GM18870 (cell line): ENCODE measurements at regions not wholly inside any gene's neighbourhood (a gene's known extent, or its start where the extent isn't known, plus 50 kb on each side); places are given as distances from the start of the nearest gene placed in this dataset.
"Not testable (repeated sequence)": the region's sequence is repeated elsewhere in the genome, so short reads cannot be mapped to it uniquely, and the experiment has no call there.

Experiments used
- ATAC-seq: cut with Tn5 transposase; IDR thresholded peaks from one replicate; pipeline ENCODE4 v1.9.1; 2021; ENCODE audit warnings: moderate library complexity; ENCODE audit not compliant: unreplicated experiment

DNA sequence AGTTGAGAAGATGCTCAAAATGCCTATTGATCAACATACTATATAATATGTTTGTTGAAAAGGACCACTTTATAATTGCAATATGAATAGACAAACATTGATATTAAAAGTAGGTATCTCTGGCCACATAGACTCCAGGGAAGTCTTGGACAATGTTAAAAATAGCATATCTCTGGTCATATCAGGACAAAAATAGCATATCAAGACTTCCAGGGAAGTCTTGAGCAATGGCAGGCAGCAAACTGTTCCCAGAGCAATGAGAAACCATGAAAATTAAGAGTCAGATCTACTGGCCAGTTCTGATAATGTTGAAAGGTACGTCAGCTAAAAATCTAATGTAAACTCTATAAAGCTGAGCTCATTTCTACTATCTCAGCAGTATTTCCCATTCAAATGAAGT is 1130.3 kb upstream of the CITED2 start:
- no peak for ATAC-seq

DNA sequence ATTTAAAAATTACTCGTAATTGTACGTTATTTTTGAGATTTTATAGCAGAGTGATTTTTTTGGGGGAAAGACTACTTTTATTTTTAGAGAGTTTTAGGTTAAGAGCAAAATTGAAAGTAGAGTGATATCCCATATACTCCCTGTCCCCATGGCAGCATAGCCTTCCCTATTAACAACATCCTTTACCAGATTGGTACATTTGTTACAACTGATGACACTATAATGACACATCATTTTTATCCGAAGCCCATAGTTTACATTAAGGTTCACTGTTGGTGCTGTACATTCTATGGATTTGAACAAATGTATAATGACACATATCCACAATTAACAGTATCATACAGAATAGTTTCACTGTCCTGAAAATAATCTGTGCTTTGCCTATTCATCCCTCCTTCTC is 1126.4 kb upstream of the CITED2 start:
- no peak for ATAC-seq

DNA sequence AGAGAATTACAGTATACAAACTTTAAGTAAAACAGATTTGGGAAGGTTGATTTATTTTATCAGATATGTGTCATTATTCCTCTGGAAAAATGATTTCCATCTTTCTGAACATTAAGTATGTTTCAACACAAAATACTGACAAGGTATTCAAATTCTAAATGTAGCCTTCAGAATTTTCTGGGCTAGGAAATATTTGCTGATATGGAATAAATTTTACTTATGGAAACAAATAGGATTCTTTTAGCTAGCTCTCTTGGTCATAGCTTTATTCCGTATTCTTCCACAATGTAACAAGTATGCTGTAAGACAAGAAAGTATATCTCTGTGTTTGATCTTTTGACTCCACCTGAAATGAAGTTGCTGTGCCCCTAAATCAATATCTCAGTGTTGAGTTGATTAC is 1125.2 kb upstream of the CITED2 start:
- ATAC-seq: no peak

DNA sequence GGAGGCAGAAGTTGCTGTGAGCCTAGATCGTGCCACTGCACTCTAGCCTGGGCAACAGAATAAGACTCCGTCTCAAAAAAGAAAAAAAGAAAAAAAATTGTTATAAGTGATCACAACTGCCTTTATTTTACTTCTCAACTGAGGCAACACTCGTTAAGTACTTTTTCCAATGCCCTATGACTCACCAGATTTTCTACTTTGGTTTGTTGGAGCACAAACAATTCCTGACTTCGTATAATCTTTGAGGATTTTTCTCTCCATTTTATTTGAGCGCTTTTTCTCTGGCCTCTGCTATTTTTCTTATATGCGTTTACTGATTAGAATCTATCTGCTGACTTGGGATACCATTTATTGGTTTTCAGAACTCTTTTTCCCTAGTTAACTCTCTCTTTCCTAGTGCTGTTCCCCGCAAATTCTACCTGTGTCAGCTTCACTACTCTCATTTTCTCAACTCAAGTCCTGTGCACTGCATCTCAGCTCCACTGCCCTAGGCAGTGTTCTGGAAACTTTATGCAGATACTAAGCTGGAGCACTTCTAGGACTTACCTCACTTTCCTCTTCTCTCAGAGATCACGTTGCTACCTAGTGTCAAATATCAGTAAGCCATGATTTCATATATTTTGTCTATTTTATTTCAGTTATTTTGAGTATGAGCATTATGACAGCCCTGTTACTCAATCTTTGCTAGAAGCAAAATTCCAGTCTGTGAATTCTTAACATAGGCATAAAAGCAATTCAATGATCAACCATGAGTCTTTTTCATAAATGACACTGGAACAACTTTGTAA is 1120.1 kb upstream of the CITED2 start:
- no peak for ATAC-seq

DNA sequence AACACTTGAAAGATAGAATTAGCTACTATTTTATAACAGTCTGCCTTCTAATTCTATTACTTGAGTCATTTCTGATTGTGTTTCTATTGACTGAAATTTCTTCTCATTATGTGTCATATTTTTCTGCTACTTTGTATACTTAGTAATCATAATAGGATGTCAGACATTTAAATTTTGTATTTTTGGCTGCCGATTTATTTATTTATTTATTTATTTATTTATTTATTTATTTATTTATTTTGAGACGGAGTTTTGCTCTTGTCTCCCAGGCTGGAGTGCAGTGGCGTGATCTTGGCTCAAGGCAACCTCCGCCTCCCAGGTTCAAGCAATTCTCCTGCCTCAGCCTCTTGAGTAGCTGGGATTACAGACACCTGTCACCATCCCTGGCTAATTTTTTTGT is 1119.0 kb upstream of the CITED2 start:
- not testable (repeated sequence) for ATAC-seq

DNA sequence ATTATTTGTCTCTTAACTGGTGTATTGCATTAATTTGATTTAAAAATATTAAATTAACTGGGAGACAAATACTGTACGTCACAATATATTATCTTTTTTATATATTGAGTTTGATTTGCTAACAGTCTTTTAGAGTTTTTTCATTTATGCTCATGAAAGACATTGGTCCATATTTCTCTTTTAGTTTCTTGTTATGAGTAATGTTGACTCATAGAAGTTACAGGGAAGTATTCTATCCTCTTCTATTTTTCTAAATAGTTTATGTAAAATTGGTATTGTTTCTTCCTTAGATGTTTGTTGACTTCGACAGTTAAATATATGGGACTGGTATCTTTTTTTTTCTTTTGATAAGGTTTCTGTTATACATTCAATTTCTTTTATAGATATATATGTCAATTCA is 1115.6 kb upstream of the CITED2 start:
- ATAC-seq: no peak

DNA sequence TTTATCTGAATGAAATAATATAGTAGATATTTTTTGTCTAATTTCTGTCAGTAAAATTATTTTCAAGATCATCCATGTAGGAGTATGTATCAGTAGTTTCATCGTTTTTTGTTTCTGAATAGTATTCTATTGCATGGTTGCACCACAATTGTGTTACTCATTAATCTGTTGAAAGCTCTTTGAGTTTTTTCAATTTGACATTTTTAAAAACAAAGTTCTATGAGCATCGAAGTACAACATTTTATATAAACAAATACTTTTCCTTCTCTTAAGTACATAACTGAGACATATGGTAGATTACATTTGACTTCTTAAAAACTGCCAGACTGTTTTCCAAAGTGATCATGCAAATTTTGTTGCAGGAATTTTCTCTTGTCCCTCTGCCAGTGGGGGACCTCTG is 1113.1 kb upstream of the CITED2 start:
- ATAC-seq: no peak

DNA sequence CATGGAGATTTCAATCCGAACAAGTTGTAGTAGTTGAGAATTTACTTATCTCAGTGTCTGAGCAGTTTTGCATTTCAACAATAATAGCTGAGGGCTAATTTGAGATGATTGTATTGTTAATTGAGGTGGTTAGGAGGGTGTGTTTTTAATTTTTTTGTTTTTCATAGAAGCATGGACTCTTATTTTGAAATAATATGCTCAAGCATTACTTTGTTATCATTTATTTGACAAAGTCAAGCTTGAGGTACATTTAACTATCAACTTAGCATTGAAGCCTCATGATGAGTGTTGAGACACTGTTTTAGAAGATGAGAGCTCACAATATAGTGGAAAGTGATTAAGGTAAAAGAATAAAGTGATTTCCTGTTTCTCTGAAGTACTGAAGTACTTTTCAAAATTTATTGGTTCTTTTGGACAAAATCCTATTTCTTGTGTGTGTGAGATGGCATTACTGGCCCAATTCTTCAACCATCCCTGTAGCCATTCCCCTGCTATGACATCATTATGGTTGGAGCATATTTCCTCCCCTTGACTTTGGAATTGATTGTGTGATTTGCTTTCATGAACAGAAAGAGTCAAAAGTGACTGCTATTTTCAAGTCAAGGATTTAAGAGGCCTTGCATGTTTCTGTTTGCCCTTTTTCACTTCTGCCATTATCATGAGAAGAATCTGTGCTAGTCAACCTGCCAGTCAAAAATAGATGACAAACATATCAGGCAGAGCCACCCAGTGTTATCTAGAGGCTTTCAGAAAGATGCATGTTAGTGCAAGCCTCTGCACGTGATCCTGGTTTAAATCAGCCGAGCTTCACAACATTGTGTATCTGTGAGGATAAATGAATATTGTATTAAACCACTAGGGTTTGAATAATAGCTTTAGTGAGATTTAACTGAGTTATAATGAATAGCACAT is 1112.3 kb upstream of the CITED2 start:
- ATAC-seq: no peak

DNA sequence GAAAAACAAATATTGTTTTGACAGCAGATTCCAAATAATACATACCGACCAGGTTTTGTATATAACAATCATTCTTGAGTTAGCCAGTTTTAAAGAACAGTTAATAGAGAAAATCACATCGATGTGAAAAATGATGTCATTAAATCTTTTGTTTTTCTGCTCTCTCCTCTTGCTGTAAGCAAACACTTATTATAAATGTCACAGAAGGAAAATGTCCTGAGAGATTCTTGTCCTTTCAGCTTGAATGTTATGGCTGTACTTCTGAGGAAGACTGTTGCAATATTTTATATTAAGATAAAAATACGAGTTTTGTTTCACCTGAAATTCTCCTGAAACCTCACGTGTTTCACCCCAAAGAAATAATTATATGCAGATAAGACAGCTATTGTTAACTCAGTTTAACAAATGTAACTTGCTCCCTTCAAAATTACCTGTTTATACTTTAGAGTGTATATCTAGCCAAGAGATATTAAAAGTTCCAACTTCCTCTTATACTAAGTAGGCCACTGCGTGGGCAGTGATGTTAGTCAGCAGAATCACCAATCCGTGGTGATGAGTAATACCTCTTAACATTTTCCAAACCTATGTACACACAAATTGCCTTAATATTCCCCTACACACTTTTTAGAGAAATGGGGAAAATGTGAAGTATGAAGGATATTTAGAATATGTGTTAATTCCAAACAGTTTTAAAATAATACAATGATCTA is 1111.4 kb upstream of the CITED2 start:
- ATAC-seq: peak; percentile 57

DNA sequence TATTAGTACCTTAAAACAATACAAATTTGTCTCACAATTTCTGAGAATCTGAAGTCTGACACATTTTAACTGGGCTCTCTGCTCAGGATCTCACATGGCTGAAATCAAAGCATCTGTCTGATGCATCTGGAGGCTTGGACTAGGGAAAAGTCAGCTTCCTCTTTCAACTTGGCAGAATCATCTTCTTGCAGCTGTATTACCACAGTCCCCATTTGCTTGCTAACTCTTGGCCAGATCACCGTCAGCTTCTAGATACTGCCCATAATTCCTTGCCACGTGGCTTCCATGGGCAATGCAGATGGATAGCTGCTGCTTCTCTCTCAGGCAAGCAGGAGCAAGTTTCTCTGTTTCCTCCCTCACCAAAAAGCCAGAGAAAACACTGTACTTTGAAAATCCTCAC is 1106.4 kb upstream of the CITED2 start:
- ATAC-seq: no peak

DNA sequence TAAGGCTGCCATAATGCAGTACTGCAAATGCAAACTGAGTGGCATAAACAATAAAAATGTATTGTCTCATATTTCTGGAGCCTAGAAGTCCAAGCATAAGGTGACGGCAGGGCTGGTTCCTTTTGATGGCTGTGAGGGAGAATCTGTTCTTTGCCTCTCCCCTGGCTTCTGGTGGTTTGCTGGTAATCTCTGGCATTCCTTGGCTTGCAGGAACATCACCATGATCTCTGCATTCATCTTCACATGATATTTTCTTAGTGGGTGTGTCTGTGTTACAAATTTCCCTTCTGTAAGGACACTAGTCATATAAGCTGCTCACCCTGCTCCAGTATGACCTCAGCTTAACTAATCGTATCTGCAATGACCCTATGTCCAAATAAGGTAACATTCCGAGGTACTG is 1104.2 kb upstream of the CITED2 start:
- no peak for ATAC-seq

DNA sequence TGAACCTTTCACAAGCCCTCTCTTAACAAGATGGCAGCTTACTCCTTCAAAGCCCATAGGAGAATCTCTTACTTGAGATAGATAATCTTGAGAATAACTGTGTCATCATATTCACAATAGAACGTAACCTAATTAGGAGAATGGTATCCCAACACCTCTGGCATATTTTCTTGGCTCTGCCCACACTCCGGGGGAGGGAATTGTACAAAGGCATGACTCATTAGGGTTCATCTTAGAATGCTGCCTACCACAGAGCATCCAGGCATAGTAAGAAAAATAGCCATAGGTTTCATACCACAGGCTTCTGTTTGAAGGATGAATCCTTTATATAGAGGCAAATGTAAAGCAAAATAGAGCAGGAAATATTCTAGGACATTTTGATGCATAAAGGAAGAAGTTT is 1100.6 kb upstream of the CITED2 start:
- no peak for ATAC-seq

DNA sequence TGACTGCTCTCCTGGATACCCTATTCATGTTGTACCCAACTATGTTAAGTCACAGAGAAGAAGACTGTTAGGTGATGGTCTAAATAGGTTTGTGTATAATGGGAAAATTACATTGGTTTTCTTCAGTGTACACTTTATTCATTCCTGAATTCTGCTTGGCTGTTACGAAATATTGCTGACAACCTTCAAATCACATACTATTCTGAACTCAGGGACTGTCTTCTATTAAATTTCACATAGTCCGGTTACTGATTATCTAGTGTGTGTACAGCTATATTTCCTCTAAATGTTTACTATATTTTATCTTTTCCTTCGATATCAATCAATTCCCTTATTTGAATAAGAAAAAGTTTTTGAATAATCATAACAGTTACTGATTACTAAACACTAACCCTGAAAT is 1090.3 kb upstream of the CITED2 start:
- no peak for ATAC-seq

DNA sequence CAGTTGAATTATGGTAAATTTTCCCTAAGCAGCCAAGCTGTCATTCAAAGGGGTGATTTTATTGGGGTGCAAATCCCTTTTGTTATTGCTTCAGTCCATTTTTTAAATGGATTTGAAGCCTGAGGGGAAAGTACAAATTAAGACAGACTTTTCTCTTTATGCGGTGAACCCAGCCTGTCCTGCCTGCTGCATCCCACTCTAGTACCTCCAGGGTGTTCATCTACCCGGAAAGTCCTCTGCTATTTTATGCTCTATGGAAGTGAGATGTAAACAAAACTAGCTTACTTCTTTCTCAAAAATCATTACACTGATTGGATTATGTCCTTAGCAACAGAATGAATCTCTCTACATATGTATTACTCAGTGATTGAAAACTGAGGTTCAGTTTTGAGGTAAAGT is 1088.9 kb upstream of the CITED2 start:
- ATAC-seq: no peak

DNA sequence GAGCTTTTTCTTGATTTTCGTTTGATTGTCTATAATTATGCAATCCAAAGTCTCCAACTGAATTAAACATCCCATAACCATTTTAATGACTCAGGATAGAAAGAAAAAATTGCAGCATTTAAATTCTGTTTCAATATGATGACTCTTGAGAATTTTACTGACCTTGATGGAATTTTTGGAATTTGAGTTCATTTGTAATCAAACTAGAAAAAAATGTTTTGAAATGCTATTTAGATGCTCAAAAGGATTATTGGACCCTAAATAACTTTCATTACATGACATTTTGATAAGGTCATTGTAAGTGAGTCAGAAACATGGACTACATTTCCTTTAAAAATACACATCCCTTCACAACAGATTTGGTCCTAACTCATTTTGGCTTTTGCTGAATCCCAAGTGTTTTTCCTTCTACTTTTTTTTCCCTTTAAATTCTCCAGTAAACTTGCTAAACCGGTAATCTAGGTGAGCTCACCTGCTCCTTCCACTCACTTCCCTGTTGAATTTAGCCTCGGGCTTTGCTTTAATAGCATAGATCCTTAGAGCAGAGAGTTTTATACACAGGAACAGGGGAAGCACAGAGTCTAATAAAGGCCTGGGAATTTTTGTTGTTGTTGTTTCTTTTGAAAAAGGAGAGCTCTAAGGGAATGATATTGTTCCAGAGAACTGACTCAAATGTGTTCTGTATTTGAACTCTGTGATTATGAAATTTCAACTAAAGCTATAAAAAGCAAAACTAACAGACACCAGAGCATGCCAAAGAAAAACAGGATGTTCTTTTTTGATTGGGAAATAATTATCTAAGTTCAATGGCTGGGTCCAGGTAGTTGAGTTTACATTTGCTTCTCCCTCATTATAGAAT is 1088.2 kb upstream of the CITED2 start:
- ATAC-seq: no peak

DNA sequence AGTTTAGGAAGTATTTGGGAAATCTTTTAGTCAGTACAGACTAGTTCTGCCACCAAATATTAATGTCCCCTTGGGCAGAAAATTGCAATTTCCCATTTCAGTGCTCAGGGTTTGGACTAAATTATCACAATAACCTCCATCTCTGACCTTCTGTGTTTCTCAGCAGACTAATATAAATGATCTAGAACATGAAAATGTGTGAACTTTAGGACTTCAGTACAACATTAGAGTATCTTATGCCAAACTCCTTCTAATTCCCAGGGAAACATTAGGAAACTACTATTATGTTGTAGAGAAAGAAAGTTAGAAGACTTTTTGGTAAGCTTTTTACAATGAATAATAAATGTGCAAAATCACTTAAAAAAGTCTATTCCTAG is 1087.6 kb upstream of the CITED2 start:
- ATAC-seq: no peak

DNA sequence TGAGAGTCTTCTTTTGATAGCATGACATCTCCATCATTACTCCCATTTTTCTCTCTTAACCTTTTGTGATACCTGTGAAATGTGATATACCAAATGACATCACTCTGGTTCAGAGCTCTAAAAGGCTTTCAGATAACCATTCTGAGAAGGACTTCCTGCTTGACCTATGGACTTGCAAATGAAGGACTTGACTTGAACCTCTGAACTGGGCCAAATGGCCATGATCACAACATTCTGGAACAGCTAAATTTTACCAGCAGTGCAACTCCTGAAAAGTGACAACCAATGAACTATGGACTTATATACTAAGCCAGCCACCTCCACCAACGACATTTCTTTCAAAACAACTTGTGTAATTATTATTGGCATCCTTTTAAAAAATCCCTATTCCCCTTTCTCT is 1085.8 kb upstream of the CITED2 start:
- no peak for ATAC-seq

DNA sequence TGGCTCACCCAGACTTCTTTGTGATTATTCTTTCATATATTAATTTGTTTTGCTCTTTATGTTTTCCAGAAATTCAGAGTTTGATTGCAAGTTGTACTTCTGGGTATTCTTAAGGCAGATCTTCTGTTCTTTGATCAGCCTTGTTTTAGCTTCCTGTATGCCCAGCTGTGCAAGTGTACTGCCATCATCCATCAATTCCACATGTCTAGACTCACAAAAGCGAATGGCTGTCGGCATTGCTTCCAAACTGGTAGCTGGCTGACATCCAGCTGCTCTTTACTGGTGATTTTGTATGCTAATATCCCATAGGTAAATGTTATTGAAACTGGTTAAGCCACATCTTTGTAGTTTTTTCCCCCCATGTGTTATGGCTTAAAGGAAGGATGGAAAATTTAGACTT is 1084.8 kb upstream of the CITED2 start:
- ATAC-seq: no peak

DNA sequence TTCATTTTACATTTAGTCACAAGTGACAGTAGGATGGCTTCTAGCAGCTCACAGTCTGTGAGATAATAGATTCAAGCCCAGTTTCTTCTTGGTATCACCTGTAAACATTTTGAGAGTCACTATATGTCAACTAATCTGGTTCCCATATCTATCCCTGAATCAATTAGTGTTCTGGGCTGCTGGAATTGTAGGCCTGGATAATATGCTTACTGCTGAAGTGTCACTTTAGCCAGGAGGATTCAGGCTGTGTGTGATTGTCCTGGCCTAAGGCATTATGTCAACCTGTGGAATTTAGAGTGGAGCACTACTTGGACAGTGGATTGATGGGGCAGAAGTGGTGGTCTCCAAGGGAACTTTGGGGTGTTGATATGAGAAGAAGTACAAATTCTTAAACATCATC is 1071.8 kb upstream of the CITED2 start:
- ATAC-seq: no peak

DNA sequence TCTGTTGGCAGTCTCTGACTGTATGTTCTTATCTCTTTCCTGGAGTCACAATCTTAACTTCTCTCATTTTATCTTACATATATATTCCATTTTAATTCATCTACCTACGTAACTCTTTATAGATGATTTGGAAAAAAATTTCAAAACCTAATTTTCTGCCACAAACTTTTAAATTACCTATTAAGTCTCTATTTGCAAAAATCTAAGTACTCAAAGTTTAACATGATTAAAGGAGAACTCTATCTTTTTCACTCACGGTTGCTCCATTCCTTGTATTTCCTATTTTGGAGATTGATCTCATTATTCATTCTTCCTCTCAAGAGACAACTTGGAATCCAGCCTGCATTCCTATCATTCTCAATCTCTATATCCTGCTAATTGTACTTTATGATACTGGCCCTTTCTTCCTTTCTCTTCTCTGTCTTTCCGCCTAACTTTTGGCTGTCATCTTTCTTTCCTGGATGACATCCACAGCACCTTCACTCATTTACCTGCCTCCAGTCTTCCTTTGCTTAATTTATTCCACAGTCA is 1071.1 kb upstream of the CITED2 start:
- ATAC-seq: no peak
